ENCODE measurements at regions not wholly inside any gene's neighbourhood (a gene's known extent, or its start where the extent isn't known, plus 50 kb on each side); places are given as distances from the start of the nearest gene placed in this dataset.

- Mint-ChIP-seq H3K27me3 (ENCODE audit: low read depth) (no peaks in the 10 kb centered on the region), H3K27ac (no peak overlapping the region), H3K4me1 (no peaks in the 10 kb centered on the region), H3K36me3 (ENCODE audit: low read depth) (no peaks in the 10 kb centered on the region), H3K9me3 (no peaks in the 10 kb centered on the region), H3K4me3 (no peak overlapping the region)
- TF ChIP-seq CTCF (IDR thresholded peaks at IDR 0.05; ENCODE audit: unreplicated experiment in 3 of 3) = no peak
These were observed 254.6 kb upstream of the EPHA5 start for GRCh38 chr4:65924843-65925242.

- no peaks in the 10 kb centered on the region for H3K36me3 Mint-ChIP-seq (ENCODE audit: low read depth)
- no peaks in the 10 kb centered on the region for H3K27me3 Mint-ChIP-seq (ENCODE audit: low read depth)
- H3K9me3 Mint-ChIP-seq = no peaks in the 10 kb centered on the region
- H3K4me1 Mint-ChIP-seq = no peaks in the 10 kb centered on the region
- H3K27ac Mint-ChIP-seq = no peak overlapping the region
- no peak for TF ChIP-seq CTCF (IDR thresholded peaks at IDR 0.05; ENCODE audit: unreplicated experiment in 3 of 3)
- H3K4me3 Mint-ChIP-seq = no peak overlapping the region
These were observed 253.3 kb upstream of the EPHA5 start for GRCh38 chr4:65923616-65924015.

GRCh38 chr4:65921180-65921579 lies 250.9 kb upstream of the EPHA5 start:
- no peaks in the 10 kb centered on the region for H3K9me3 Mint-ChIP-seq
- no peak overlapping the region for H3K27ac Mint-ChIP-seq
- H3K36me3 Mint-ChIP-seq (ENCODE audit: low read depth) = no peaks in the 10 kb centered on the region
- H3K4me1 Mint-ChIP-seq = no peaks in the 10 kb centered on the region
- H3K27me3 Mint-ChIP-seq (ENCODE audit: low read depth) = no peaks in the 10 kb centered on the region
- no peak overlapping the region for H3K4me3 Mint-ChIP-seq
- TF ChIP-seq CTCF (IDR thresholded peaks at IDR 0.05; ENCODE audit: unreplicated experiment in 3 of 3) = no peak

GRCh38 chr4:65918872-65919271 lies 248.6 kb upstream of the EPHA5 start:
- H3K36me3 Mint-ChIP-seq (ENCODE audit: low read depth) = no peaks in the 10 kb centered on the region
- no peaks in the 10 kb centered on the region for H3K4me1 Mint-ChIP-seq
- H3K9me3 Mint-ChIP-seq = no peaks in the 10 kb centered on the region
- TF ChIP-seq CTCF (IDR thresholded peaks at IDR 0.05; ENCODE audit: unreplicated experiment in 3 of 3) = no peak
- H3K27me3 Mint-ChIP-seq (ENCODE audit: low read depth) = no peaks in the 10 kb centered on the region
- no peak overlapping the region for H3K27ac Mint-ChIP-seq
- no peak overlapping the region for H3K4me3 Mint-ChIP-seq

- Mint-ChIP-seq H3K4me3 (no peak overlapping the region), H3K36me3 (ENCODE audit: low read depth) (no peaks in the 10 kb centered on the region), H3K9me3 (no peaks in the 10 kb centered on the region), H3K4me1 (no peaks in the 10 kb centered on the region), H3K27me3 (ENCODE audit: low read depth) (no peaks in the 10 kb centered on the region), H3K27ac (no peak overlapping the region)
- TF ChIP-seq CTCF (IDR thresholded peaks at IDR 0.05; ENCODE audit: unreplicated experiment in 3 of 3) = no peak
These were observed 247.9 kb upstream of the EPHA5 start for GRCh38 chr4:65918212-65918611.

GRCh38 chr4:65917486-65917885 lies 247.2 kb upstream of the EPHA5 start:
- Mint-ChIP-seq H3K4me1 (no peaks in the 10 kb centered on the region), H3K27me3 (ENCODE audit: low read depth) (no peaks in the 10 kb centered on the region), H3K27ac (no peak overlapping the region), H3K4me3 (no peak overlapping the region), H3K9me3 (no peaks in the 10 kb centered on the region), H3K36me3 (ENCODE audit: low read depth) (no peaks in the 10 kb centered on the region)
- no peak for TF ChIP-seq CTCF (IDR thresholded peaks at IDR 0.05; ENCODE audit: unreplicated experiment in 3 of 3)
